ENCODE measurements at regions not wholly inside any gene's neighbourhood (a gene's known extent, or its start where the extent isn't known, plus 50 kb on each side); places are given as distances from the start of the nearest gene placed in this dataset.

DNA sequence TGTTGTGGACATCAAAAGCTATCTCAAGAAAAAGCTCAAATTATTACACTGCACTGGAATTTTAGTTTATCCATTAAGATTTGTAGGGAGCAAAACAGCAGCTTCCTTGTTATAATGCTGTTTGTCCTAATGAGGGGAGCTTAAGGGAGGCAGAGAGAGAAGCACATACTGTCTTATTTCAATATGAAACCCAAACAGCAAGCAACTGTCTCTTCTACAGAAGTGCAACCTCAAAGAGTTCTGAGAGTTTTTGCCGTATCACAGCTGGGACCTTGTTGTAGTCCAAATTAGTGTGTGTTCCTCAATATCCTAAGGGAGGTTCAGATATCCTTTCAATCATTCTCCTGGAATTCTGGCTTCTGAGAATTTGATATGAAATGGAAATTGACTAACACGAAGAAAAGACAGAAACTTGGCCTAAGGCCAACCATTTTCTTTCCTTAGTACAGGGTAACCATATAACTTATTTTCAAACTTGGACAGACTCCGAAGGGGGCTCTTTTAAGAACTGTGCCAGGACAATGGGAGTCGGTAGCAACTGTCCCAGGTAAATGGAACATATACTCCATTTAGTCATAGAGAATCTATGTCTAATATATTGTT is 149.3 kb upstream of the CCN2 start:
- Histone ChIP-seq H4K20me1 (ENCODE audit: control insufficient read depth, insufficient read depth, low read length, poor library complexity, severe bottlenecking) (no peaks in the 10 kb centered on the region), H2AFZ (ENCODE audit: insufficient read depth, low read depth, low read length, poor library complexity, severe bottlenecking) (no peak overlapping the region), H3K9me3 (ENCODE audit: control extremely low read depth in 1 of 3, control insufficient read depth in 2 of 3, insufficient read depth in 1 of 3, low read length in 2 of 3) (no peaks in the 10 kb centered on the region), H3K4me1 (ENCODE audit: control insufficient read depth in 2 of 2, insufficient read depth in 2 of 2, low read length in 2 of 2) (no peaks in the 10 kb centered on the region), H3K36me3 (replicated peaks in 1 of 2; ENCODE audit: control extremely low read depth in 1 of 2, control insufficient read depth in 1 of 2, extremely low read depth in 1 of 2, insufficient read depth in 2 of 2, low read length in 1 of 2) (no peaks in the 10 kb centered on the region), H3K79me2 (ENCODE audit: control insufficient read depth, insufficient read depth, low read length) (no peaks in the 10 kb centered on the region), H3K9ac (ENCODE audit: low read length) (no peak overlapping the region), H3K27me3 (replicated peaks in 1 of 4; ENCODE audit: control extremely low read depth in 1 of 4, control insufficient read depth in 3 of 4, insufficient read depth in 4 of 4, low read length in 3 of 4) (no peaks in the 10 kb centered on the region), H3K4me2 (replicated peaks; ENCODE audit: low read depth, low read length, poor library complexity, severe bottlenecking) (no peak overlapping the region), H3K4me3 (ENCODE audit: control extremely low read depth in 1 of 5, extremely low read depth in 1 of 5, insufficient read depth in 1 of 5, low read depth in 2 of 5, low read length in 4 of 5) (no peak overlapping the region), H3K27ac (ENCODE audit: low read length in 2 of 2) (no peak overlapping the region)
- POLR2A ChIA-PET, result no interaction called here
- CTCF ChIA-PET, result interaction anchor here (0.8 to 1.0 kb wide), 3 partner anchors 10 to 179 kb away, joined by 3 to 4 read pairs (median 3); no protein-coding TSS in a partner anchor
- no peak for TF ChIP-seq EZH2 (IDR thresholded peaks at IDR 0.05; ENCODE audit: borderline replicate concordance, insufficient read depth, low read depth, low read length, poor library complexity, severe bottlenecking)
- TF ChIP-seq, protein P1, sequence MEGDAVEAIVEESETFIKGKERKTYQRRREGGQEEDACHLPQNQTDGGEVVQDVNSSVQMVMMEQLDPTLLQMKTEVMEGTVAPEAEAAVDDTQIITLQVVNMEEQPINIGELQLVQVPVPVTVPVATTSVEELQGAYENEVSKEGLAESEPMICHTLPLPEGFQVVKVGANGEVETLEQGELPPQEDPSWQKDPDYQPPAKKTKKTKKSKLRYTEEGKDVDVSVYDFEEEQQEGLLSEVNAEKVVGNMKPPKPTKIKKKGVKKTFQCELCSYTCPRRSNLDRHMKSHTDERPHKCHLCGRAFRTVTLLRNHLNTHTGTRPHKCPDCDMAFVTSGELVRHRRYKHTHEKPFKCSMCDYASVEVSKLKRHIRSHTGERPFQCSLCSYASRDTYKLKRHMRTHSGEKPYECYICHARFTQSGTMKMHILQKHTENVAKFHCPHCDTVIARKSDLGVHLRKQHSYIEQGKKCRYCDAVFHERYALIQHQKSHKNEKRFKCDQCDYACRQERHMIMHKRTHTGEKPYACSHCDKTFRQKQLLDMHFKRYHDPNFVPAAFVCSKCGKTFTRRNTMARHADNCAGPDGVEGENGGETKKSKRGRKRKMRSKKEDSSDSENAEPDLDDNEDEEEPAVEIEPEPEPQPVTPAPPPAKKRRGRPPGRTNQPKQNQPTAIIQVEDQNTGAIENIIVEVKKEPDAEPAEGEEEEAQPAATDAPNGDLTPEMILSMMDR (IDR thresholded peaks at IDR 0.05), result no peak
- H3K4me1 Mint-ChIP-seq, result no peaks in the 10 kb centered on the region
- no peaks in the 10 kb centered on the region for H3K9me3 Mint-ChIP-seq (ENCODE audit: insufficient read depth)
- no peak overlapping the region for H3K27ac Mint-ChIP-seq
- WGBS (ENCODE audit: insufficient coverage), result no CpG with 5 or more reads among the region's 4 CpGs
- H3K27me3 Mint-ChIP-seq, result no peaks in the 10 kb centered on the region
- H3K4me3 Mint-ChIP-seq, result no peak overlapping the region
- no peak for DNase-seq
- intact Hi-C loops (cut with micrococcal nuclease), result no loop called here
- ATAC-seq (ENCODE audit: low read depth), result no peak

DNA sequence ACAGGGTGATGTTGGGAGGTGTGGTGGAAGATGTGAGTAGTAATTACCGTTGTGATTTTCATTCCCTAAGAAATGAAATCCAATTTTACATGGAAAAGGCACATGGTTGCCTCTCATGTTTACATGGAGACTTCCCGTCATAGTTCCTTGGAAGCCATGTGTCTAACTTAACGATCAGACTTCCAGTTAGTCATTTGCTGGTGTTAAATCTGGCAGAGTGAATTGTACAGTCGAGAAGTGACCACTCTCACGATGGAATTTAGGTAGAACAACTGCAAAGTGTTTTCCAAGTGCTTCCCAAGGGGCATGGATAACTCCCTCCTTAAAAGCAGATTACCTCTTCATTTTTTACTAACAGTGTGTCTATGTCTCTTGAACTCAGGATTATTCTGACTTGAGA is 145.8 kb upstream of the CCN2 start:
- WGBS (ENCODE audit: insufficient coverage), result 69% methylated on average over 3 of the region's 5 CpGs
- H3K9ac ChIP-seq (ENCODE audit: low read length), result no peak overlapping the region
- ATAC-seq (ENCODE audit: low read depth) (no peak), DNase-seq (no peak)
- H3K27ac ChIP-seq (ENCODE audit: low read length in 2 of 2), result no peak overlapping the region
- Mint-ChIP-seq H3K9me3 (ENCODE audit: insufficient read depth) (peaks cover 3% of the 10 kb centered on the region), H3K27ac (no peak overlapping the region), H3K4me1 (no peaks in the 10 kb centered on the region), H3K27me3 (no peaks in the 10 kb centered on the region), H3K4me3 (no peak overlapping the region)
- no peaks in the 10 kb centered on the region for H3K9me3 ChIP-seq (ENCODE audit: control extremely low read depth in 1 of 3, control insufficient read depth in 2 of 3, insufficient read depth in 1 of 3, low read length in 2 of 3)
- no peaks in the 10 kb centered on the region for H3K36me3 ChIP-seq (replicated peaks in 1 of 2; ENCODE audit: control extremely low read depth in 1 of 2, control insufficient read depth in 1 of 2, extremely low read depth in 1 of 2, insufficient read depth in 2 of 2, low read length in 1 of 2)
- TF ChIP-seq, protein P1 (IDR thresholded peaks at IDR 0.05), result no peak
- H4K20me1 ChIP-seq (ENCODE audit: control insufficient read depth, insufficient read depth, low read length, poor library complexity, severe bottlenecking), result no peaks in the 10 kb centered on the region
- intact Hi-C loops (cut with micrococcal nuclease), result no loop called here
- no peak overlapping the region for H2AFZ ChIP-seq (ENCODE audit: insufficient read depth, low read depth, low read length, poor library complexity, severe bottlenecking)
- no peaks in the 10 kb centered on the region for H3K79me2 ChIP-seq (ENCODE audit: control insufficient read depth, insufficient read depth, low read length)
- no peak overlapping the region for H3K4me3 ChIP-seq (ENCODE audit: control extremely low read depth in 1 of 5, extremely low read depth in 1 of 5, insufficient read depth in 1 of 5, low read depth in 2 of 5, low read length in 4 of 5)
- no peaks in the 10 kb centered on the region for H3K27me3 ChIP-seq (replicated peaks in 1 of 4; ENCODE audit: control extremely low read depth in 1 of 4, control insufficient read depth in 3 of 4, insufficient read depth in 4 of 4, low read length in 3 of 4)
- H3K4me1 ChIP-seq (ENCODE audit: control insufficient read depth in 2 of 2, insufficient read depth in 2 of 2, low read length in 2 of 2), result no peaks in the 10 kb centered on the region
- CTCF ChIA-PET, result no interaction called here
- POLR2A ChIA-PET, result no interaction called here
- no peak overlapping the region for H3K4me2 ChIP-seq (replicated peaks; ENCODE audit: low read depth, low read length, poor library complexity, severe bottlenecking)

Measured in B cell (primary cell).